ENCODE measurements at regions not wholly inside any gene's neighbourhood (a gene's known extent, or its start where the extent isn't known, plus 50 kb on each side); places are given as distances from the start of the nearest gene placed in this dataset.
A peak's percentile ranks its signal among the peaks of the same experiment; 100 is the strongest.

- Histone ChIP-seq H3K9ac (ENCODE audit: control insufficient read depth, insufficient read depth, low read length) (no peak overlapping the region), H3K4me1 (ENCODE audit: control insufficient read depth, insufficient read depth, low read length) (no peaks in the 10 kb centered on the region), H3K9me3 (replicated peaks; ENCODE audit: control insufficient read depth, insufficient read depth, low read length) (peaks cover 2% of the 10 kb centered on the region; the same call in 2 of the 3 replicates), H4K20me1 (ENCODE audit: control insufficient read depth, insufficient read depth) (no peaks in the 10 kb centered on the region), H2AFZ (ENCODE audit: control insufficient read depth, low read depth, low read length) (no peak overlapping the region), H3K4me3 (no peak overlapping the region), H3K36me3 (ENCODE audit: control insufficient read depth in 2 of 2, insufficient read depth in 2 of 2, low read length in 1 of 2) (no peaks in the 10 kb centered on the region), H3K4me2 (ENCODE audit: control insufficient read depth, insufficient read depth) (no peak overlapping the region), H3K27ac (ENCODE audit: control insufficient read depth, insufficient read depth) (no peak overlapping the region), H3K27me3 (replicated peaks in 1 of 2; ENCODE audit: control insufficient read depth in 2 of 2, insufficient read depth in 2 of 2, low read length in 1 of 2) (no peaks in the 10 kb centered on the region), H3K79me2 (ENCODE audit: control insufficient read depth, insufficient read depth, low read length) (no peaks in the 10 kb centered on the region)
- ATAC-seq (peak; percentile 95), FAIRE-seq (peak; percentile 73), DNase-seq (ENCODE audit: low read depth, low spot score) (peak; percentile 44)
- intact Hi-C loops (cut with micrococcal nuclease; ENCODE audit: unreplicated experiment) = no loop called here
- POLR2A ChIA-PET = no interaction called here
- SMC1A ChIA-PET (ENCODE audit: uncharacterized antibody, unreplicated experiment) = interaction anchor here (0.8 to 1.9 kb wide), 8 partner anchors 9 to 81 kb away, joined by 3 to 6 read pairs (median 3); no protein-coding TSS in a partner anchor
- in situ Hi-C loops (cut with MboI) = no loop called here
- WGBS (ENCODE audit: insufficient coverage, insufficient replicate concordance, low lambda C conversion rate, missing lambda C conversion rate) = 11% methylated on average over 4 of the region's 4 CpGs
- no TSS peak for BruUV-seq (replicated peaks)
- RAD21 ChIA-PET (ENCODE audit: unreplicated experiment) = no interaction called here
- CTCF ChIA-PET = interaction anchor here (0.5 to 1.7 kb wide), 2 partner anchors 9 to 56 kb away, joined by 4 to 5 read pairs; no protein-coding TSS in a partner anchor
- TF ChIP-seq IKZF2 (IDR thresholded peaks at IDR 0.05) (peak; percentile 67 to 79), SMAD5 (IDR thresholded peaks at IDR 0.05; ENCODE audit: low read depth) (no peak), USF2 (IDR thresholded peaks at IDR 0.05; ENCODE audit: borderline replicate concordance, low read depth, low read length) (no peak; the same call in 1 of the 2 replicates), CREM (IDR thresholded peaks at IDR 0.05; ENCODE audit: low read depth) (peak; percentile 39; the same call in 1 of the 2 replicates), PAX5 (IDR thresholded peaks at IDR 0.05; ENCODE audit: borderline replicate concordance, low read depth, low read length) (no peak), CBFB (IDR thresholded peaks at IDR 0.05; ENCODE audit: low read depth) (peak; percentile 36; the same call in 1 of the 2 replicates), FOXM1 (IDR thresholded peaks at IDR 0.05; ENCODE audit: low read depth, low read length) (peak; percentile 46; the same call in 1 of the 2 replicates), MTA2 (IDR thresholded peaks at IDR 0.05; ENCODE audit: low read depth) (peak; percentile 67; the same call in 1 of the 2 replicates), SIX5 (IDR thresholded peaks at IDR 0.05; ENCODE audit: low read depth, low read length, severe bottlenecking) (no peak), NFYB (IDR thresholded peaks at IDR 0.05; ENCODE audit: insufficient read depth, low read depth, low read length) (no peak), POLR2AphosphoS5 (IDR thresholded peaks at IDR 0.05; ENCODE audit: low read length) (no peak), EP300 (IDR thresholded peaks at IDR 0.05; ENCODE audit: borderline replicate concordance in 1 of 2, control insufficient read depth in 1 of 2, low read depth in 2 of 2, low read length in 2 of 2) (peak in 1 of 2 experiments; percentile 45; a peak in 1 of 4 replicates), CBX3 (IDR thresholded peaks at IDR 0.05; ENCODE audit: borderline replicate concordance, low read depth) (no peak), KLF5 (IDR thresholded peaks at IDR 0.05; ENCODE audit: partially characterized antibody) (peak; percentile 28), CHD4 (IDR thresholded peaks at IDR 0.05) (no peak), NR2F1 (conservative IDR thresholded peaks at IDR 0.05) (no peak), SREBF2 (IDR thresholded peaks at IDR 0.05; ENCODE audit: low read length) (no peak), HDGF (IDR thresholded peaks at IDR 0.05) (no peak), E2F8 (IDR thresholded peaks at IDR 0.05; ENCODE audit: low read depth, partially characterized antibody) (no peak), SPI1 (IDR thresholded peaks at IDR 0.05; ENCODE audit: borderline replicate concordance, insufficient read depth, low read depth, low read length) (no peak)
These were observed 757.8 kb downstream of the TRIB2 start for GRCh38 chr2:13474538-13474937.
